ENCODE measurements at regions not wholly inside any gene's neighbourhood (a gene's known extent, or its start where the extent isn't known, plus 50 kb on each side); places are given as distances from the start of the nearest gene placed in this dataset.

- TF ChIP-seq CTCF (IDR thresholded peaks at IDR 0.05), result no peak
- no peak for TF ChIP-seq POLR2AphosphoS5 (IDR thresholded peaks at IDR 0.05)
- TF ChIP-seq EP300 (IDR thresholded peaks at IDR 0.05), result no peak
These were observed 98.7 kb upstream of the IQSEC1 start for GRCh38 chr3:13171704-13172643.
